Astrocyte of the hippocampus (primary cell): ENCODE measurements at regions not wholly inside any gene's neighbourhood (a gene's known extent, or its start where the extent isn't known, plus 50 kb on each side); places are given as distances from the start of the nearest gene placed in this dataset.
A peak's percentile ranks its signal among the peaks of the same experiment; 100 is the strongest.
"Not testable (repeated sequence)": the region's sequence is repeated elsewhere in the genome, so short reads cannot be mapped to it uniquely, and the experiment has no call there.

Experiments
- DNase-seq: peaks from one replicate; pipeline ENCODE4 v3.0.0; 2011; ENCODE audit warnings: low read depth, low spot score

DNA sequence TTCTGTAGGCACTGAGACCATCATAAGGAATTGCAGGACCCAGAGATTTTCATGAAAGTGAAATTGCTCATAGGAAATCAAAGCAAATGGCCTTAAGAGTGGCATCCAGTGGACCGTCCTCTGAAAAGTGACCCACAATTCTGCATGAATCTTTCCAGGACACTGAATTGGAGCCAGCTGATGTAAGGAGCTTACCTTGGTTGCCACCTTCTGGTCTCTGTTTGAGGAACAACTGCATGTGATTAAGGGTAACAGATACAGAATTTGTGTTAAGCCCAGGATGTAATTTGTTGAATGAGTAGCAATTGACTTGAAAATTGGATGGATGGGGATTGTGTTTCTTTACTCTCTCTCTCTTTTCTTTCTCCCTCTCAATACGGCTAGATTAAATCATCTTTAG lies 49.9 kb upstream of the GAS1 start:
- no peak for DNase-seq

DNA sequence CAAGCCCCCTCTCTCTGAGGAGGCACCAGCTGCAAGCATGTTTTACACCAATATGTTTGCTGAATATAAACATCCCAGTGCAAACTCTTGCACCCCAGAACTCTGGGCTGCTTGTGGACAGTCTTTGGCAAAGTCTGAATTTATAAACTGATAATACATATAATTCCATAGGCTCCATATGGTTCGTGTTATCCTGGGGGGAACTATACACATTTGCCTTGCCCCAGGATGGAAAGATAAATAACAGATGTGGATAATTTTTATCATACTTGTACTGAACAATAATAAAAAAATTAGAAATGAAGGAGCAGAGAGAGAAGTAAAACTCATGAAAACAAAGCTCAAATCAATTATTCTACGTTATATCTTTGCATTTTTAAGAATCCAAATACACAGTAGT lies 50.6 kb upstream of the GAS1 start:
- no peak for DNase-seq

DNA sequence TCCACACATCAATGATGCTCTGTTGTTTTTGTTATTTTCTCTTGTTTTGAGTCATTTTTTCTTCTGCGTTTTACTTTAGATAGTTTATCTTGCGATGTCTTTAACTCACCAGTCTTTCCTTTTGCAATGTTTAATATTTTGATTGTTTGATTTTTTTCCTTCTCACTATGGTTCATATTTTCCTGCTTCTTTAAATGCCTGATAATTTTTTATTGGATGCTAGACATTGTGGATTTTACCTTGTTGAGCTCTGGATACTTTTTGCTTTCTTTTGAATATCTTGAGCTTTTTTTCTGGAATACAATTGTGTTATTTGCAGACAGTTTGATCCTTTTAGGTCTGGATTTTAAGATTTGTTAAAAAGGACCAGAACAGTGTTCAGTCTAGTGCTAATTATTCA lies 55.2 kb upstream of the GAS1 start:
- no peak for DNase-seq

DNA sequence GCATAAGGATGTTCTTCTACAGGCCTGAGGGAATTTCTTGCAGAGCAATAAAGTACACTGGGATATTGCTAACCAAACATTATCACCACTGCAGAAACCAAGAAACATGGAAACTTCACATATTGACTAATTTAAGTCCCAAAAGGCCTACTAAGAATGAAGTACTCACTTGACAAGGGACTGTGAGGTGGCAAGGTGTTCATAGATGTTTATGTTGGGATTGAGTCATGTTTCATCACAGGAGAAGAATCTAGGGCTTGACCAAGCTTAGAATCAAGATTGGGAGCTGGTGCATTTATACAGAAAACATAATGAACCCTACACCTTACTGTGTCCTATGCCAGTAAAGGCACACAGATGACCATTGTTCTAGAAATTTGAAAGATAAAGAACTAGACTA lies 56.7 kb upstream of the GAS1 start:
- no peak for DNase-seq

DNA sequence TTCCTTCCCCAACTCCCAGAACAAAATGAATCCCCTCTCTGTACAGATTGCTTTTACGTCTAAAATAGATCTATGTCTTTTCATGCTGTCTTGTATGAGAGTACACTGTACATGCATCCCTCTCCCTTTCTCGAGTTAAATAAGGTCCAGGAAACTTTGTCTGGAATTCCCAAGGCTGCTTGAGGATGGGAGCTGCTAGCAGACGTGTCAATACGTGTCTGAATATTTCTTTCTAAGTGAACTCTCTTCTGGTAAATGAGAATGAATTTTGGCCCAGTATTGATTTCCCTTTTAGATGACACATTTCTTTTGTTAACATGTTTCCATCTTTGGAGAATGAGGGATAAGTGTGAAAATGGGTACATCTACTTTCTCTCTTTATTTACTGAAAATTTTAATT lies 59.6 kb upstream of the GAS1 start:
- no peak for DNase-seq

DNA sequence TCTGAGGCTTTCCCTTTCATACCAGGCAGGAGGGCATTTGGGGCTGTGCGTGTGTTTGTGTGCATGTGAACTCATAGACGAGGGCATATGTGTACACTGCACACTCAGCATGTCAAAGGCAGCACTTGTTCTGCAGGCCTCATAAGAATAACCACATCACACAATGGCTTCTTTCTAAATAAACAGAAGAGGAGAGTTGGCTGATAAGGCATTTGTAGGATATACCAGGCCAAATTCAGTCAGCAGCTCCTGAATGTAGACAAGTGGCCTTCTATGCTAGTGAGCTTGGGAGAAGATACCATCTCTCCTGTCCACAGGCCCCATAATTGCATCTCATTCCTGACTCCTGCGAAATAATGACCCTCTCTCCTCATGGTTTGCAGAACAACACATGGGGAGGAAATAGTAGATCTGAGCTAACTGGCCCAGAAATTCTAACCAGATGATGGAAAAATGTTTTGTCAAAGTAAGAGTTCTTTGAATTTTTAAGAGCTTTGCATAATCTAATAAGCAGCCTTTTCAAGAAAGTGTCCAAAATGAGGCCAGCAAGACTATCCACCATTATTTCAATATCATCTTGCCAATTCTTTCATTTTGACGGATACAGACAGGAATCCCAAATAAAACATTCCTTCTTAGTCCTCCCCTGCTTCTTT lies 60.5 kb upstream of the GAS1 start:
- peak; percentile 12 for DNase-seq

DNA sequence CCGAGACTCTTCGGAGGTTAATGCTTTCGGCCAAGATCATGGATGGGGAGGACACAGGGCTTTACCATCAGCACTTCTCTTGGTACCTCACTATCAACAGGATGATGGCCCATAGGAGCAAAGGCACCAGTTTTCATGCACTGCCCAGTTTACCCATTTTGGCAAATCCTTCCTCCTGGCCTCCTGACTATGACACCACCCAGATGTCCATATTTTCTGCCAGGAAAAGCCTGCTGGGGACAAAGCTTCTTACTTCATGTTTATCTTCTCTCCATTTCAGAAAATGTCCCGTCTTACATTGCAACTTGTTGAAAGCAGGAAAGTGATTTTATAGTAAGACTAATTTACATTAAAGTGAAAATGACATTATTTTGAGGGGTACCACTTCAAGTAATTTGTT lies 61.4 kb upstream of the GAS1 start:
- no peak for DNase-seq

DNA sequence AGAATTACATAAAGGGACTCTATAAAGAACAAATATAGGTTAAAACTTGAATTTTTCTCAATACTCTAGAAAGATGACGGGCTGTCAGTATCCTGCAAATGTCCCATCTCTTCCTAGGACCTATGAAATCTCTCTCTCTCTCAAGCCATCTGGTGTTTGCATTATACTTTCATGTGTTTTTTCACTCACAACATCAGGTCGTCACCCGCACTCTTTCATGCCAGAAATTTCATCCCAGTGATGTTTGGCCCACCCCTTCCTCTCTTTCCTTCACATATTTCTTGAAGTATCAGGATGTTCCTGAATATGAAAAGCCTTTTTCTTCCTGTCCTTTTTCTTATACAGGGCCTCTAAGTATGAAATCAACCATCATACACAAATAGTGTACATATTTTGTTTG lies 63.3 kb upstream of the GAS1 start:
- no peak for DNase-seq

DNA sequence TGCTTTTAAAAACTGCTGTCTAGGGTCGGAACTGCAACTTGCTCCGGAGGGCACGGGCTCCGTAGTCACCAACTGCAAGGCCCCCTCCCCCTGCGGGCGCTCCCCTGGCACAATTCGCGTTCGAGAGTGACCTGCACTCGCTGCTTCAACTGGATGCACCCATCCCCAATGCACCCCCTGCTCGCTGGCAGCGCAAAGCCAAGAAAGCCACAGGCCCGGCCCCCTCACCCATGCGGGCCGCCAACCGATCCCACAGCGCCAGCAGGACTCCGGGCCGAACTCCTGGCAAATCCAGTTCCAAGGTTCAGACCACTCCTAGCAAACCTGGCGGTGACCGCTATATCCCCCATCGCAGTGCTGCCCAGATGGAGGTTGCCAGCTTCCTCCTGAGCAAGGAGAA lies 64.2 kb upstream of the GAS1 start:
- no peak for DNase-seq

DNA sequence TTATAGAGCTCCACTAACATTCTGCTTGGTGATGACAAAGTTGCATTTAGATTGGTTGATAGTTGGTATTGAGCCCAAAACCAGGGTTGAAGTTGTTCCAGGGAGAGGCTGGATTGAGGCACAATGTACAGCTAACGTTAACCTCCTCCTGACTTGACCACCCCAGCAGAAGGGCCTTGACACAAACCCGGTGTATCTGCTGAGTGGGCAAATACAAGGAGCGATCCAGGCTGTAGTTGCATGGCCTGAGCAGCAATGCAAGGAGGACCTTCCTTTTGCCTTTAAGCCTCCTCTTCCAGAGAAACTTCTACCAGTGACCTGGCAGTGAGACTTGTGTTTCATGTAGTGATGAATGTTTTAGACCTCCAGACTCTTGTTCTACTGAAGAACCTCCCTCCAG lies 66.2 kb upstream of the GAS1 start:
- DNase-seq: no peak

DNA sequence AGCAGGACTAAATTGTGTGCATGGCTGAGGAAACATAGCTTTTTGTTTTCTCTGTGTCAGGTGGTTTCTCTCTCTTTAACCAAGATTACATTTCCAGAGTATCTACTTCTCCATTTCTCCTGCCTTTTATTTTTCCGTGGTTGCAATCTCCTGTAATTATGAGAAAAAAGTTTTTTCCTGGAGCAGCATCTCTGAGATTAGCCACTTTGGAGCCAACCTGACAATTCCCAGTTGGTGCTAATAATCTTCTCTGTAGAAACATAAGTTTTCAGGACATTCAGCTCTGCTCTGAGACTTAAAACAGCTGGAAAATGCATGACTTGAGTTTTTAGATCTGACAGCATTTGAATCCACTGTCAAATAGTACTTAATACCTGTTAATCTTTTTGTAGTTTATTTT lies 67.1 kb upstream of the GAS1 start:
- DNase-seq: no peak

DNA sequence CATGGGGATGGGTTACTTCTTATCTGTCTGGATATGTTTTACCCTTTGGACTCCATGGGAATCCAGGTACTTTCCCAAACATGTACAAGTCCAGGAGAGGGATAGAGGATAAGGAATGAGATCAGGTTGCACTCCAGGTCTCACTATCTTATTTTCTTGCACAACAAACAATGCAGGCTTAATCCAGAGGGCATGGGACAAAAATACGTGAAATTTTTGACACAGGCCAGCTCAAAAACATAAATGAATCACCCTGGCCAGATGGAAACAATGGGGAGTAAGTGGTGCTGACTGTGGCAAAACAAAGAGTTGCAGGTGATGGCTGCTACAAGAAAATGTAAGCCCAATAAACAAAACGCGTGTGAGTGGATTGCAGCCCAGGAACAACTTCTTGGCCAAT lies 69.4 kb upstream of the GAS1 start:
- DNase-seq: no peak

DNA sequence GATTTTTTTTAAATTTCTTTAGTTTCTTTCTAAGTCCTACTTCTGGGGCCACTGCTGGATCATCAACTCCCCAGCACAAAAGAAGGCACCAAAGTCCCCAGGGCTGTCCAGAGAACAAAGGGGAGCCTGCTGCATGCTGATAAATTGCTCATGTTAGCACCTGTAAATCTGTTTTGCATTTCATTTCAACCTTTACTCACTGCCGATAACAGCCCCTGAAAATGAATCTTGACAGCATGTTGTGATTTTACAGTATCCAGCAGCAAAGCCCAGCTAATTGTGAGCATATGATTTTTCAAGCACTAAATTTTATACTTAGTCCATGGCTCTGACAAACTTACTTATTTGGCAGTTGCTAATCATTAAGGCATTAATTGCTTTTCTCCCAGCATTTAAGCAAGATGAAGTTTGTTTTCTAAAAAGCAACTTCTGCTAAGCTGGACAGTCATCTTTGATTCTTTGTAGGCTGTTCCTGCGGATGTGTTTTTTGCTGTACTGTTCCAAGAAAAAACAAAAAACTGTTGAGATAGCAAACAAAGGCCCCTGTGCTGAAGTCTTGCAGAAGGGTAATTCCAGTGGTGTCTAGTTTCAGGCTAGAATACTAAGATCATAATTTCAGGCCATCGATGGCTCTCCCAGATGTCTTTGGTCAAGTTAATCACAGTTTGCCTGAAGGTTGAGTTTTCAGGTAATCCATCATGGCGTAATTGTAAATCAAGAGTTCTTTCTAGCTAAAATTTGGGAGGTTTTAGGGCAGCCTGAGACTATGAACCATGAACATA lies 73.1 kb upstream of the GAS1 start:
- no peak for DNase-seq

DNA sequence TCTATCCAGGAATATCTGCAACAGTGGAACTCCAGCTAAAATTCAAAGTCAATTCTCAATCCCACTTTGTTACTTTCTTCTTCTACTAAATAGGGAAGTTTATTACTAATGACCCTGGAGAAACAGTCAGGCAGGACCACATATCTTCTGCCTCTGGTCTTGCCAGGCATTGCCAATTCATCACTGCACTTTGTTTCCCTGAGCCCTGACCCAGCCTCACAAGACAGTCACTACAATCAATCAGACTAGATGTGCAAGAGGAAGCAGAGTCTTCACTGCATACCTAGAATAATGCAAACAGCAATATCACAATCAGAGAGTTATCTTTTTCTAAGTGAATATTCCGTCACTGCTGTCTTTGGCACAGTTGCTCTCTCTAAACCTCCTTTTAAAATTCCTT lies 74.9 kb upstream of the GAS1 start:
- no peak for DNase-seq

DNA sequence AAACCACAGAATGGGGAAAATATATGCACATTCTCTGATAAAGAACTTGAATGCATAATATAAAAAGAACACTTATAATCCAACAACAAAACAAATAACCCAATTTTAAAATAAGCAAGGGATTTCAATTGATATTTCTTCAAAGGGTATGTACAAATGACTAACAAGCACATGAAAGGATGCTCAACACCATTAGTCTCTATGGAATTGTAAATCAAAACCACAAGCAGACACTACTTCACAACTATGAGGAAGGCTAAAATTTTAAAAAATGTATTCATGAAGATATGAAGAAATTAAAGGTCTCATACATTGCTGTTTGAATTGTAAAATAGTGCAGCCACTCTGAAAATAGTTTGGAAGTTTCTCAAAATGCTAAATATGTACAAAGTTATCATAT lies 78.9 kb upstream of the GAS1 start:
- no peak for DNase-seq

DNA sequence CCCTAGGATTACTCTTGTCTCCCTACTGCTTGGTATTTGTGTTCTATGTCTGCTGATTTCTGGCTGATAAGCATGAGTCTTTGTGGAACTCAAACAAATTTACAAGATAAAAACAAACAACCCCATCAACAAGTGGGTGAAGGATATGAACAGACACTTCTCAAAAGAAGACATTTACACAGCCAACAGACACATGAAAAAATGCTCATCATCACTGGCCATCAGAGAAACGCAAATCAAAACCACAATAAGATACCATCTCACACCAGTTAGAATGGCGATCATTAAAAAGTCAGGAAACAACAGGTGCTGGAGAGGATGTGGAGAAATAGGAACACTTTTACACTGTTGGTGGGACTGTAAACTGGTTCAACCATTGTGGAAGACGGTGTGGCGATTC lies 81.5 kb upstream of the GAS1 start:
- not testable (repeated sequence) for DNase-seq

DNA sequence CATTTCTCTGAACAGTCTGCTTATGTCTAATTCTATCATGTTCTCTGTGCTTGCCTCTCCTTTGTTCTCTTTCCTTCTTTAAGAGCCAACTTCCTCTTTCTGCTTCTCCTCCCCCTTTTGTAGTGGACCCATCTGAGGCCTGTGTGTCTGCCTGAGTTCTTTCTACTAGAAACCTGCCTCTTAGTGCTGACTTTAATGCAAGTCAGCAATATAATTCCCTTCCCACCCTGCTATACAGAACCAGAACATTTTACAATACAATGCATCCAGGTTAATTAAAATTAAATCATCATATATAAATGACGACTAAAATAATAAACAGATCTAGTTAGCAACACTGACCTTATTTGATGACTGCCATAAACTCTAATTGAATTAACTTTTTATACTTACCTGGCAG lies 82.6 kb upstream of the GAS1 start:
- DNase-seq: no peak

DNA sequence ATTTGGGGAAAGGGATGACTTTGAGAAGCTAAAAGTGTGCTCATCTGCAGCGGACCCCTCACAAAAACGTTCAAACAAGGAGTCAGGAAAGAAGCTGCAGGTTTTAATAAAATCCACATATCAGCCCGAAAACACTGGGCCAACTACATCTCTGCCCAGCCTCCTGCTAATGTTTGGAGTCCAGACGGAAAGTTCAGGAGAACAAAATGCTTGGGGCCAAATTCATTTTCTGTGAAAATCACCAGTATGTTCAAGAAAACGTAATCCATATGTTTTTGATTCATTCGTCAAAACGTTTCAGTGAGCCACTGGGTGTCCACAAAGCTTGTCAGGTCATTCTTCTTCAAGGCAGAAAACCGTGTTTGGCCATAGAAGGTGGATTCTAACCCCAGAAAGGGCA lies 87.5 kb upstream of the GAS1 start:
- DNase-seq: no peak

DNA sequence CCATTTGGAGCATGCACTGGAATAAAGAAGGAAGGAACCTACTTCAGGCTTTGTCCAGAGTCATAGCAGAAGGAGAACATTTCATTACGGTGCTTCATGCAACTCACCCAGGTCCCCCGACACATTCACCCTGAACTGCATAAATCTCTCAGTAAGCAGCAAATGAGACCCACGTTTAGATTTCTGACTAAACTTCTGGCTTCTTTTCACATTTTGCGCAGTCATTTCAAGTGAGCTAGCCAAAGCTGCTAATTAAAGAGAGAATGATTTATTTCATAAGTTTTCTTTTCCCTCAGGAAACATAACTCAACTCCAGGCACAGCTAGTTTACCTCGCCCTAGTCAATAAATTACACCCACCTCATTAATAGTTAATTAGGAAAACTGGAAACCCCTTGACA lies 88.6 kb upstream of the GAS1 start:
- peak; percentile 26 for DNase-seq

DNA sequence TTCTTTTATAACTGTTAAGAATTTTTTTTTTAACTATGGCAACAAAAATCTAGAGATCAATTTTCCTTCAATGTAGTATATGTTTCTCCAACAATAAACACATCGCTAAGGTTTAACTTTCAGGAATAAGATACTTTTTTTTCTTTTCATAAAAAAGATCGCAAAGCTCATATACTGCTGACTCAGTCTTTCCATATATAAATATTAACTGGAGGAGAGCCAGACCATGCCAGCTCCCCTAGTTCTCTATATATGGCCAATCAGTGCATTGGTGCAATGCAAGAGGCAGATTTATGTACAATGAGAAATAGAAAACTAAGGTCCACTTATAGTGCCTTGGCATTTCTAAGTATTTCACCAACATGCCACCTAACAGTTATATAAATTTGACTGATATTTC lies 89.2 kb upstream of the GAS1 start:
- DNase-seq: no peak

DNA sequence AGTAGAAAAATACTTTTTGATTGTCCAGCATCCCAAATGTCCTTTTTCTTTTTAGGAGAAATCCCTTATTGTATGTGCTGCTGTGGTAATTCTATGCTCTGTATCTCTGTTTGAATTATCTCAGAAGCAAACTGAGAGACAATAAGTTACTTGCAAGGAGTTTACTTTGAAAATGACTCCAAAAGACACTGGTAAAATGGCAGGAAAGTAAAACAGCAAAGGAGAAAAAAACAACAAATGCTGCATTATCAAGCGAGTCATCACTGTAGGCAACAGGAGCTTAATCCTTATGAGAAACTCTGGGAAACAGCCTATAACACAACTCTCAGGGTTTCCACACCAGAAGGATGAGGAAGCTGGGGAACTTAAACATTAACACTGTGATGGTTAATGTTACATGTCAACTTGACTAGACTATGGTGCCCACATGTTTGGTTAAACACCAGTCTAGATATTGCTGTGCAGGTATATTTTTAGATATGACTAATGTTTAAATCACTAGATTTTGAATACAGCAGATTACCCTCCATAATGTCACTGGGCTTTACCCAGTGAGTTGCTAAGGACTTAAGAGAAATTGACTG lies 92.6 kb upstream of the GAS1 start:
- DNase-seq: peak; percentile 12

DNA sequence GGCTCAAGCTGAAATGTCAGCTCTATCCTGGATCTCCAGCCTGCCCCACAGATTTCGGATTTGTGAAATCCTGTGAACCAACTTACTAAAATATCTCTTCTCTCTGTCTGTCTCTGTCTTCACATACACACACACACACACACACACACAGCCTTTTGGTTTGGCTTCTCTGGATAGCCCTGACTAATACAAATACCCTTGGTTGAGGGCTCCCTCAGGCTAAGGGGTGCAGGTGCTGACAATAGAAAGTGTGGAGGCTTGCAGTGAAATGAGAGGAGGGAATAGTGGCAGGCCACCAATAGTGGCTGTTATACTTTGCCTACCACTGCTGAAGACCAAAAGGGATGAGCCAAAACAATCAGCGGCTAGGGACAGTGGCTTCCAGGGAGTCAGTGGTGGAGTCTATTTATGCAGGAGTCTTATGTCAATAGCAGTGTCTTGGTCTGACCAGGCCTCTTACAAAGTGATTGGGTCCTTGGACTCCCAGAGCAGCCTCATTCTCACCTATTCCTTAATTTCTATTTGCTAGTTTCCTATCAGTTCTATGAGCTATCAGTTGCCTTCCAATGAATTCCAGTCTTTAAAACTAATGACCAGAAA lies 93.2 kb upstream of the GAS1 start:
- DNase-seq: no peak
